CD4-positive, alpha-beta T cell treated with Interleukin-12 subunit alpha and Interleukin-12 subunit beta, for 1 hour (primary cell): ENCODE measurements at regions not wholly inside any gene's neighbourhood (a gene's known extent, or its start where the extent isn't known, plus 50 kb on each side); places are given as distances from the start of the nearest gene placed in this dataset.
"Not testable (repeated sequence)": the region's sequence is repeated elsewhere in the genome, so short reads cannot be mapped to it uniquely, and the experiment has no call there.

Experiments
- DNase-seq: peaks from one replicate; pipeline ENCODE4 v3.0.0-alpha.2; 2020

DNA sequence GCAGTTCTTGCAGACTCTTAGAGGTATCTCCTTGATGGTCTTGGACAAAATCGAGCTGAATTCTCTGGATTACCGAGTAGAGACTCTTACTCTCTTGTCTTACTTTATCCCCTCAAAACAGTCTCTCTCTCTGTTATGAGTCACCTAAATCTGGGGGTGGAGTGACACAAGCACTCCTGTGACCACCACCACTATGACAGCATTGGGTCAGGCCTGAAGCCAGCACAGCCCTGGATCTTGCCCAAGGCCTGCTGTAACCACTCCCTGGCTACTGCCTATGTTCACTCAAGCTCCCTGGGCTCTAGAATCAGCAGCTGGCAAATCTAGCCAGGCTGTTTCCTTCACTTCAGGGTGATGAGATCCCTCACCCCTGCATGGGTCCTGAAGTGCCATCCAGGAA is 662.5 kb downstream of the LUZP2 start:
- no peak for DNase-seq

DNA sequence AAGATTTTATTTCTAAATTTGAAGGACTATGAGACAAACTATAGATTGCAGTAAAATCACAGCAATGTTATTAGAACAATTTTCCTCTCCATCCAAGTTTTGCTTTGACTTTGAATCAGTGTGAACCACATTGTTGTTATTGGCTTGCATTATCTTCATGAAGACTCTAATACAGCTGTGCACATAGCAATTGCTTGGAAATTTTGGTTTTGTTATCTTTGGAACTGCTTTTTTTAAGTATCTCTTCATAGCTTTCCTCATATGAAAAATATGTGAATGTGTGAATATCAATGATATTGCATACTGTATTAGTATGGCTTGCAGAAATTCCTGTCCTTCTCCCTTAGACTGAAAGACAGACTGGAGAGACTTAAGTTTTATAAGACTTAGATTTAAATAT is 666.6 kb downstream of the LUZP2 start:
- no peak for DNase-seq

DNA sequence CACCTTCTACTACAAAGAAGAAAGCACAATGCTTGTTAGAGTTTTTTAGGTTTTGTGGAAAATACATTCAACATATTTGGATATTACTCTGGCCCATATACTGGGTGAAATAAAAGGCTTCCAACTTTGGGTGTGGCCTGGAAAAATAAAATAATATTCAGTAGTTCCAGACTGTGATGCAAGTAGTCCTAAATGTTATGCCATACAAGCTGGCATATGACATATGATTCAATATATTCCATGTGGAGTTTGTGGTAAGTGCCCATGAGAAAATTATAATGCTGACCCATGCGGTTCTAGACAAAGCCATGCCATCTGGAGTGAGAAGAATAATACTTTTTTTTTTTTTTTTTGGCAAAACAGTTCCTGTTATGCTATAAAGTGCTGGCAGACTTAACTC is 683.3 kb downstream of the LUZP2 start:
- DNase-seq = no peak

DNA sequence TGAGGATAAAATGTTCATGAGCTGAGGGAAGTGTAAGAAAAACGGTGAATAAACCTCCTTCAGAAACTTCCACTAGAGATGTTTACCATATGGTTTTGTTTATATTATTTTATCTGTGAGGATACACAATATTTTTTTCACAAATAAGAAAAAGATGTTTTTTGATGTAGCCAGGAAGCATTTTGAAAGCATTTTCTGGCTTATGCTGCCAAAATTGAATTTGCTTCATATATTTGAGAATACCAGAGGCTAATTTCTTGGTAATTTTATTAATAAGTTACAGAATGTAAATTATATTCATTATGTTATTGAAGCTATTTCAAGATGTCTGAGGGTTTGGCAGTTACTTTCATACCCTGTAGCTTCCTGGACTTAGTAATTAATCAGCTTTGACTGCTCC is 686.6 kb downstream of the LUZP2 start:
- no peak for DNase-seq

DNA sequence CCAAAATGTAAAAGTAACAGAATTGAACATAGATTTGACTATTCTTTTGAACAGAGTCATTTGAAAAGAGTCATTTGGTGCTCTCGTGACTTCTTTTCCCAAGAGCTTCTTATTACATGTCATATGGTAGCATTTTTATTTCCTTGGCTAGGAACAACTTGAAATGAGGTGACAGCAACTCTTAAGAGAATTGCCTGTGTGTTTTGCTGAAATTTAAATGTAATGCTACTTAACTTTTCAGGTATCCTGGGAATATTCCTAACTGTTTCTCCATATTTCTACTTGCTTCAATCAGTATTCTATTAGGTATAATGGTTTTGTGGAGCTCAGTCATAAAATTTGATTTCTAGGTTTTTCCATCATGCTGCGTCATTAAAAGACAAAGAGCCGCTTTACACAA is 700.7 kb downstream of the LUZP2 start:
- DNase-seq = no peak

DNA sequence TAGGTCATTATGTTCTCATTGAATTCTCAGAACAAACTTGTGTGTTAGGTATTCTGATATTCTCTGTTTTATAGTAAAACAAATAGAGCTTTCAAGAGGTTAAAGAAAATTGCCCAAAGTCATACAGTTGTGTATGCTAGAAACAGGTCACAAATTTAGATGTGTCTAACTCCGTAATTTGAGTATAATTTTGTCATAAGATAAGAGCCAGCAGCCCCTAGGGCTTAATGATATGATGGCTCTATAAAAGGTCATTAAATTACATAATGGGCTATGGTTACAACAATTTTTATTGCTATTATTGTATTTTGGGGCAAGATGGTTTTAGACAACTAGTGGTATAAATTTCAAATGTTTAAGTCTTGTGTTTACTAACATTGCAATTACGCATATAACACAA is 701.9 kb downstream of the LUZP2 start:
- DNase-seq = no peak

- DNase-seq = no peak
These were observed 704.1 kb downstream of the LUZP2 start for GRCh38 chr11:25200925-25201324.

GRCh38 chr11:25206762-25207161 is 709.9 kb downstream of the LUZP2 start:
- DNase-seq = no peak

- no peak for DNase-seq
These were observed 714.9 kb downstream of the LUZP2 start for GRCh38 chr11:25211635-25212254.

- DNase-seq = no peak
These were observed 717.8 kb downstream of the LUZP2 start for GRCh38 chr11:25214535-25215176.

DNA sequence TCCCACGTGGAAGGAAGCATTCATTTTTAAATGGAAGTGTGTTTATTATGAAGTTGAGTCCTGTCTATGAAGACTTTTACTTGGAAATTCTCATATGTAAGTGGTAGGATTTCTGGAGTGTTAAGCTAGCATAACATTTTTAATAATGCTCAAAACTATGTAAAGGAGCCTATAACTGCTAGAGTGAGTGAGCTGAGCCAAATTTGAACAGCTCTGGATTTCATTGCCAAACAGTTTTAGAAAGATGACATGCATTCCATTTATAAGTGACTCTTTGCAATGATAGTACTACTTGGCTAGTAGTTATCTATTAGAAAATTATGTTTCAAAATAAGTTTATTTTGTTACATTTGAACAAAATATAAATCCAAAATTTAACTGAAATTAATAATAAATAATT is 721.2 kb downstream of the LUZP2 start:
- no peak for DNase-seq

- DNase-seq = no peak
These were observed 728.2 kb downstream of the LUZP2 start for GRCh38 chr11:25225078-25225477.

DNA sequence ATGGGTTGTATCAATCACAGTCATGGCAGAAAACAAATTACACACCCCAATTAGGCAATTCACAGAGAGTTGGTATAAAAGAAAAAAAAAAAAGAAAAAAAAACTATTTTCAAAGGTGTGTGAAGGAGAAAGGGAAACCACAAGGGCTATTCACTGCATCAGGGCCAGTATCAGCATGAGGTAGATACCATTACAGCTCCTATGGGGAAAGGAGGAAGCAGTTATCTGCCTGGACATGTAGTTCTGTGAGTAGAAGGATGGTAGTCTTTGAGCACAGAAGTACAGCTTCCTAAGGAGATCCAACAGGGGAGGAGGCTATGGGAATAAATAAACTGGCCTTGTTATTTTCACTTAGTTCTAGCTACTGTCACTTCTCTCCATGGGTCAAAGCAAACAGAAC is 746.1 kb downstream of the LUZP2 start:
- no peak for DNase-seq

- DNase-seq = no peak
These were observed 747.3 kb downstream of the LUZP2 start for GRCh38 chr11:25244126-25244525.

- DNase-seq = no peak
These were observed 750.5 kb downstream of the LUZP2 start for GRCh38 chr11:25247336-25247735.

DNA sequence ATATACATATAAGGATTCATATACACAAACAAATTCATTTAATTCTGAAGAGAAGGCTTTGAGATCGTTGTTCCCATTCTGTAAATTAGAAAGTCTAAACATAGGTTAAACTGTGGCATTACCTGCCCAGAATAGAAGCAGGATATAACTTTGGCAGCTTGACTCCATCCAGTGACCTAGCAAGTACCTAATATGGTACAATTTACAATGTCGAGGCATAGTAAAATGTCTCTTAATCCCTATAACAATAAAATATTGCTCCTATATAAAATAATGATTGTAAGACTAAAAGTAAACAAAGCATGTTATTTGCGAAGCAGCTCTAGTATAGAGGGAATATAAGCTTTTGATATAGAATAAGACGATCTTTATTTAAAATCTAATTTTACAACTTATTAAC is 756.0 kb downstream of the LUZP2 start:
- DNase-seq = no peak

DNA sequence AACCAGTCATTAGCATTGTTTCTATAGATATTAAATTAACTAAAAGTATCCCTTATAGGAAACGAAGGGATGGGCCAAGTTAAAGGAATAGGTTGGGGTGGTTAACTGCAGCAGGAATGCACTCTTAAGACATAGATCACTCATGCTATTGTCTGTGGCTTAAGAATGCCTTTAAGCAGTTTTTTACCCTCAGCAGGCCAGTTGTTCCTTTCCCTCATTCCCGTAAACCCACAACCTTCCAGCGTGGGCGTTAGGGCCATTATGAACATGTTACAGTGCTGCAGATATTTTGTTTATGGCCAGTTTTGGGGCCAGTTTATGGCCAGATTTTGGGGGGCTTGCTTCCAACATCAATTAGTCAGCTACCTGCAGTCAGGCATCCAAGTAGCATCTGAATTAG is 767.0 kb downstream of the LUZP2 start:
- DNase-seq = not testable (repeated sequence)

DNA sequence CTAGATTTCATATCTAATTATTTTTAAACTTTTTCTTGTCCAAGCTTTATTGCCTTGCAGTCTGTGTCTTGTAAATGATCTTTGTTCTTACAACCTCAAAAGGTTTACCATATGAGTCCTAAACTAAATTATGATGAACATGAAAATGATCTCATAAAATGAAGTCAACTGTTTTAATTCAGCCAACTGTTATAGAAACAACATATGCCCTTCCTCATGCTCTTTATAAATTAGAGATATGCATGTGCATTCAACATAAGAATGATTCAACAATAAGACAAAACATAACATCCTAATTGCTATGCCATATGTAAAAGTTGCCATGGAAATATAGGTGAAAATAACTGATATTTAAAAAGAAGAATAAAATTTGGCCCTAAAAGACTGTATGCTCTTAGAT is 774.4 kb downstream of the LUZP2 start:
- no peak for DNase-seq

- DNase-seq = no peak
These were observed 775.4 kb downstream of the LUZP2 start for GRCh38 chr11:25272214-25272613.

DNA sequence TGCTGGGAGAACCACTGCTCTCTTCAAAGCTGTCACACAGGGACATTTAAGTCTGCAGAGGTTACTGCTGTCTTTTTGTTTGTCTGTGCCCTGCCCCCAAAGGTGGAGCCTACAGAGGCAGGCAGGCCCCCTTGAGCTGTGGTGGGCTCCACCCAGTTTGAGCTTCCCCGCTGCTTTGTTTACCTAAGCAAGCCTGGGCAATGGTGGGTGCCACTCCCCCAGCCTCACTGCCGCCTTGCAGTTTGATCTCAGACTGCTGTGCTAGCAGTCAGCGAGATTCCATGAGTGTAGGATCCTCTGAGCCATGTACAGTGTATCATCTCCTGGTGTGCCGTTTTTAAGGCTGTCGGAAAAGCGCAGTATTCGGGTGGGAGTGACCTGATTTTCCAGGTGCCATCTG is 784.0 kb downstream of the LUZP2 start:
- DNase-seq = not testable (repeated sequence)

DNA sequence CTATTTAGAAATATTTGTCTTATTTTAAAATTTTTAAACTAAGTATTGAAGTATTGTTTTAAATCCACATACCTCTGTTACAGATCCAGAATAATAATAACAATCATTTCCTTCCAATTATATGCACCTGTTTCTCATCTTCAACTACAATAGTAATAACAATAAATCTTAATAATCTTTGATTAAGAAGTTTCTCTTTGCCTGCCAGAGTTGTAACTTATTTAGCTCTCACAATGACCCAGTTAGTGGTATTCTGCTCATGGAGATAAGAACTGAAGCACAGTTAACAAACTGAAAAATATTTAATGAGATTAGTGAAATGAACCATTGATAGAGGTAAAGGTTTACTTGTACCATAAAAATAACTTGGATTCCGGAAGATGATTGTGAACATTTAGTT is 796.3 kb downstream of the LUZP2 start:
- no peak for DNase-seq

GRCh38 chr11:25298450-25298849 is 801.6 kb downstream of the LUZP2 start:
- DNase-seq = no peak

DNA sequence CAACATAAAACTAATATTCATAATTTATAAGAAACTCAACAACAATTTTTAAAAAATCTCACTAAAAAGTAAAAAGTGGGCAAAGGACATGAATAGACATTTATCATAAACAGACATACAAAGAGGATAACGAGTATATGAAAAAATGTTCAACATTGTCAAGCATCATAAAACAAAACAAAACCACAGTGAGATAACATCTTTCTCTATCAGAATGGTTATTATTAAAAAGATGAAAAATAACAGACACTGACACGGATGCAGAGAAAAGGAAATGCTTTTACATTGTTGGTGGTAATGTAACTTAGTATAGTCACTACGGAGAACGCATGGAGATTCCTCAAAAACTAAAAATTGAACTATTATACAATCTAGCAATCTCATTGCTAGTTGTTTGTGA is 813.0 kb downstream of the LUZP2 start:
- no peak for DNase-seq

GRCh38 chr11:25317216-25317615 is 820.4 kb downstream of the LUZP2 start:
- no peak for DNase-seq

DNA sequence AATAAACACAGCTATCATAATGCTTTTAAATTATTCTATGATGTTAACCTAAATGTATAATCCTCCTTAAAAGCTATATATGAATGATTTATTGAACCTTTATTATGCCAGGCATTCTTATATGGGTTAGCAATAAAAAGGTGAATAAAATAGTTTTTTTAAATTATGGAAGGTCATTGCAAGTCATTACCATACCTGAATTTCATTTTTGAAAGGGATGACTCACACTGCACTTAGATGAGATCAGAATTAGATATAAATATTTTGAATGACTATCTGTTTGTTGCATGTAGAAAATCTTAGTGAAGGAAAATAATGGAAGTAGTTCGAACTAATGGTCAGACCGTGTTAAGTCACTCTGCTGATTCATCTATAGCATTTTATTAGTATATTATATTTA is 822.3 kb downstream of the LUZP2 start:
- DNase-seq = no peak
